Fibroblast of lung (primary cell): ENCODE measurements at regions not wholly inside any gene's neighbourhood (a gene's known extent, or its start where the extent isn't known, plus 50 kb on each side); places are given as distances from the start of the nearest gene placed in this dataset.

ENCODE experiments used
- CTCF ChIP-seq, 2 donors: IDR thresholded peaks in 1 of 2; conservative IDR thresholded peaks in 1 of 2; 1 replicate in 1 of 2; 2 replicates in 1 of 2; pipeline ENCODE4 v1.5.1; 2011 to 2012; ENCODE audit warnings: low read length in 2 of 2, control low read depth in 1 of 2, inconsistent platforms in 1 of 2, low read depth in 1 of 2, mild to moderate bottlenecking in 1 of 2
- EZH2 ChIP-seq: IDR thresholded peaks from 2 replicates; pipeline ENCODE4 v1.5.1; 2012; ENCODE audit warnings: low read length, control low read depth, mild to moderate bottlenecking; ENCODE audit errors: missing control alignments

- TF ChIP-seq CTCF (conservative IDR thresholded peaks at IDR 0.05 in 1 of 2, IDR thresholded peaks at IDR 0.05 in 1 of 2; ENCODE audit: low read depth in 1 of 2, low read length in 2 of 2) (no peak), EZH2 (no peak)
These were observed 332.5 kb upstream of the SEMA6D start for GRCh38 chr15:47384776-47385175.
